HG02588 (cell line): ENCODE measurements at regions not wholly inside any gene's neighbourhood (a gene's known extent, or its start where the extent isn't known, plus 50 kb on each side); places are given as distances from the start of the nearest gene placed in this dataset.

Experiments
- ATAC-seq: cut with Tn5 transposase; IDR thresholded peaks from one replicate; pipeline ENCODE4 v1.9.1; 2021; ENCODE audit warnings: mild to moderate bottlenecking, moderate library complexity; ENCODE audit not compliant: unreplicated experiment

- ATAC-seq = no peak
Observed at GRCh38 chr10:4018054-4018511, 233.1 kb upstream of the KLF6 start.

- no peak for ATAC-seq
Observed at GRCh38 chr10:4017336-4017735, 232.3 kb upstream of the KLF6 start.

GRCh38 chr10:4016214-4016740 is 231.3 kb upstream of the KLF6 start:
- no peak for ATAC-seq

- ATAC-seq = peak; percentile 85
Observed at GRCh38 chr10:4013651-4014121, 228.7 kb upstream of the KLF6 start.

- no peak for ATAC-seq
Observed at GRCh38 chr10:4012848-4013247, 227.8 kb upstream of the KLF6 start.

- ATAC-seq = no peak
Observed at GRCh38 chr10:4011136-4011812, 226.3 kb upstream of the KLF6 start.

GRCh38 chr10:4008676-4009382 is 223.8 kb upstream of the KLF6 start:
- ATAC-seq = no peak

GRCh38 chr10:4007771-4008170 is 222.8 kb upstream of the KLF6 start:
- ATAC-seq = no peak

GRCh38 chr10:4006858-4007257 is 221.8 kb upstream of the KLF6 start:
- no peak for ATAC-seq

GRCh38 chr10:4006051-4006450 is 221.0 kb upstream of the KLF6 start:
- ATAC-seq = no peak

GRCh38 chr10:4004990-4005389 is 220.0 kb upstream of the KLF6 start:
- ATAC-seq = no peak

- no peak for ATAC-seq
Observed at GRCh38 chr10:4004144-4004543, 219.1 kb upstream of the KLF6 start.

GRCh38 chr10:4003348-4003973 is 218.5 kb upstream of the KLF6 start:
- ATAC-seq = no peak

- no peak for ATAC-seq
Observed at GRCh38 chr10:4001811-4002210, 216.8 kb upstream of the KLF6 start.

- ATAC-seq = no peak
Observed at GRCh38 chr10:3999642-4000041, 214.6 kb upstream of the KLF6 start.

- ATAC-seq = no peak
Observed at GRCh38 chr10:3996697-3997096, 211.7 kb upstream of the KLF6 start.

GRCh38 chr10:3995302-3996210 is 210.5 kb upstream of the KLF6 start:
- no peak for ATAC-seq

- ATAC-seq = no peak
Observed at GRCh38 chr10:3992382-3993178, 207.6 kb upstream of the KLF6 start.

- no peak for ATAC-seq
Observed at GRCh38 chr10:3990307-3990706, 205.3 kb upstream of the KLF6 start.
